HepG2 (cell line): ENCODE measurements at regions not wholly inside any gene's neighbourhood (a gene's known extent, or its start where the extent isn't known, plus 50 kb on each side); places are given as distances from the start of the nearest gene placed in this dataset.
A peak's percentile ranks its signal among the peaks of the same experiment; 100 is the strongest.

ENCODE experiments used
- CERS6 ChIP-seq: sonication (generic); formaldehyde crosslinking; IDR thresholded peaks from 2 replicates; pipeline ENCODE4 v1.5.0; 2020; ENCODE audit warnings: missing genetic modification reagents
- GPBP1L1 ChIP-seq: sonication (generic); formaldehyde crosslinking; IDR thresholded peaks from 2 replicates; pipeline ENCODE4 v1.5.0; 2020; ENCODE audit warnings: mild to moderate bottlenecking, missing genetic modification reagents
- MNT ChIP-seq: fragments of 450-650 bp; IDR thresholded peaks from 2 replicates; pipeline ENCODE4 v1.6.1; 2016
- MXD3 ChIP-seq: IDR thresholded peaks from 2 replicates; pipeline ENCODE4 v1.6.1; 2016; ENCODE audit warnings: mild to moderate bottlenecking, missing biosample characterization, missing genetic modification reagents
- RAD51 ChIP-seq: fragments of 450-650 bp; IDR thresholded peaks from 2 replicates; pipeline ENCODE4 v1.6.1; 2016; ENCODE audit warnings: borderline replicate concordance
- TARDBP ChIP-seq: sonication (generic); formaldehyde crosslinking; IDR thresholded peaks from 2 replicates; pipeline ENCODE4 v1.8.0; 2022; ENCODE audit warnings: mild to moderate bottlenecking, missing genetic modification reagents
- ZMYM4 ChIP-seq: sonication (generic); formaldehyde crosslinking; IDR thresholded peaks from 2 replicates; pipeline ENCODE4 v1.8.1; 2023; ENCODE audit warnings: mild to moderate bottlenecking, missing genetic modification reagents
- ZNF142 ChIP-seq: sonication (generic); formaldehyde crosslinking; IDR thresholded peaks from 2 replicates; pipeline ENCODE4 v1.4.0; 2020; ENCODE audit warnings: missing genetic modification reagents
- ZNF503 ChIP-seq: sonication (generic); formaldehyde crosslinking; IDR thresholded peaks from 2 replicates; pipeline ENCODE4 v1.4.0; 2020; ENCODE audit warnings: missing genetic modification reagents
- ZNF550 ChIP-seq: sonication (generic); formaldehyde crosslinking; IDR thresholded peaks from 2 replicates; pipeline ENCODE4 v1.4.0; 2020; ENCODE audit warnings: mild to moderate bottlenecking, missing genetic modification reagents, borderline replicate concordance
- ZNF766 ChIP-seq: sonication (generic); formaldehyde crosslinking; IDR thresholded peaks from 2 replicates; pipeline ENCODE4 v1.5.0; 2020; ENCODE audit warnings: missing genetic modification reagents, borderline replicate concordance
- ZNF788 ChIP-seq: sonication (generic); formaldehyde crosslinking; IDR thresholded peaks from 2 replicates; pipeline ENCODE4 v1.5.0; 2020; ENCODE audit warnings: mild to moderate bottlenecking, missing genetic modification reagents, borderline replicate concordance

- TF ChIP-seq ZNF788 (CRISPR knock-in tag), result 0 out of 2 replicates have a peak, but pooled peaks have one; percentile 31
- peak; percentile 38; the same call in 1 of the 2 replicates for TF ChIP-seq ZMYM4
- 0 out of 2 replicates have a peak, but pooled peaks have one; percentile 18 for TF ChIP-seq MNT
- no peak for TF ChIP-seq ZNF503 (CRISPR knock-in tag)
- no peak for TF ChIP-seq MXD3
- no peak for TF ChIP-seq ZNF766 (CRISPR knock-in tag)
- TF ChIP-seq GPBP1L1 (CRISPR knock-in tag), result no peak
- no peak for TF ChIP-seq ZNF550 (CRISPR knock-in tag)
- no peak for TF ChIP-seq ZNF142 (CRISPR knock-in tag)
- TF ChIP-seq RAD51, result peak; percentile 49; the same call in 1 of the 2 replicates
- TF ChIP-seq CERS6 (CRISPR knock-in tag), result no peak
- TF ChIP-seq TARDBP (CRISPR knock-in tag), result peak; percentile 40; the same call in 1 of the 2 replicates
These were observed 266.4 kb downstream of the ANAPC1 start (continued) for GRCh38 chr2:111617299-111618225.
